ENCODE measurements at regions not wholly inside any gene's neighbourhood (a gene's known extent, or its start where the extent isn't known, plus 50 kb on each side); places are given as distances from the start of the nearest gene placed in this dataset.

DNA sequence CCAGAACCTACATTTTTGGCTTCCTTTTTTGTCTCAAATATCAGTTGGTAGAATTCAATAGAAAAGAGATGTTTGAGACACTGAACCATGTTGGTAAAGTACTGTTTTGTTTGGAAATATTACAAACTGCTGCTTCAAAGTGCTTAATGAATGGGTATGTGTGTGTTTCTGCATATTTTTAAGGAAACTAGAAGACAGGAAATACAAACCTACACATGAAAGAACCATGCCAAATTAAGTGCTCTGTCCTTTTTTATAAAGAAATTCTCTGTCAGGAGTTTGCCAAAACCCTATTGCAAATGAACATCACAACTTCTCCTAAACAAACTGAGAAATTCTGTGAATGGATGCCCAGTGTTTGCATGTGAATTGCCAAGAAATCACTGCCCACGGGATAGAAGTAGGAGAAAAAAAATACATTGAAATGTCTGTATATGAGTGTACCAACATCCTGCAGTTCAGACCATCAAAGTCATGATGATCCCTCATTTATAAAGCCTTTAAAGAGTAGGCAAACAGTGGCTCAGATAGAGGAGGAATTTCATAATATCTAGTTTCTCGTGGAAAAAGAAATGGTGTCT lies 69.6 kb upstream of the RND3 start:
- H3K27me3 ChIP-seq (ENCODE audit: control insufficient read depth, insufficient read depth, low read length): no peaks in the 10 kb centered on the region
- no peaks in the 10 kb centered on the region for H3K36me3 ChIP-seq (ENCODE audit: control insufficient read depth, low read depth, low read length)
- H3K4me3 ChIP-seq (ENCODE audit: low read length): no peak overlapping the region
- H3K9ac ChIP-seq (ENCODE audit: low read length): no peak overlapping the region
- no peaks in the 10 kb centered on the region for H3K9me3 ChIP-seq (ENCODE audit: control insufficient read depth, low read depth, low read length)
- H3K27ac ChIP-seq (ENCODE audit: low read length): no peak overlapping the region
- H3K4me1 ChIP-seq (ENCODE audit: control insufficient read depth, low read depth, low read length): peaks cover 7% of the 10 kb centered on the region

- Histone ChIP-seq H3K27ac (ENCODE audit: low read length) (no peak overlapping the region), H3K9me3 (ENCODE audit: control insufficient read depth, low read depth, low read length) (no peaks in the 10 kb centered on the region), H3K36me3 (ENCODE audit: control insufficient read depth, low read depth, low read length) (no peaks in the 10 kb centered on the region), H3K4me1 (ENCODE audit: control insufficient read depth, low read depth, low read length) (peaks cover 7% of the 10 kb centered on the region), H3K9ac (ENCODE audit: low read length) (no peak overlapping the region), H3K27me3 (ENCODE audit: control insufficient read depth, insufficient read depth, low read length) (no peaks in the 10 kb centered on the region), H3K4me3 (ENCODE audit: low read length) (no peak overlapping the region)
Measured at GRCh38 chr2:150555611-150556356, 68.3 kb upstream of the RND3 start.

GRCh38 chr2:150554046-150554445 lies 66.6 kb upstream of the RND3 start:
- Histone ChIP-seq H3K9ac (ENCODE audit: low read length) (no peak overlapping the region), H3K27ac (ENCODE audit: low read length) (no peak overlapping the region), H3K4me1 (ENCODE audit: control insufficient read depth, low read depth, low read length) (peaks cover 7% of the 10 kb centered on the region), H3K4me3 (ENCODE audit: low read length) (no peak overlapping the region), H3K9me3 (ENCODE audit: control insufficient read depth, low read depth, low read length) (no peaks in the 10 kb centered on the region), H3K27me3 (ENCODE audit: control insufficient read depth, insufficient read depth, low read length) (no peaks in the 10 kb centered on the region), H3K36me3 (ENCODE audit: control insufficient read depth, low read depth, low read length) (no peaks in the 10 kb centered on the region)

DNA sequence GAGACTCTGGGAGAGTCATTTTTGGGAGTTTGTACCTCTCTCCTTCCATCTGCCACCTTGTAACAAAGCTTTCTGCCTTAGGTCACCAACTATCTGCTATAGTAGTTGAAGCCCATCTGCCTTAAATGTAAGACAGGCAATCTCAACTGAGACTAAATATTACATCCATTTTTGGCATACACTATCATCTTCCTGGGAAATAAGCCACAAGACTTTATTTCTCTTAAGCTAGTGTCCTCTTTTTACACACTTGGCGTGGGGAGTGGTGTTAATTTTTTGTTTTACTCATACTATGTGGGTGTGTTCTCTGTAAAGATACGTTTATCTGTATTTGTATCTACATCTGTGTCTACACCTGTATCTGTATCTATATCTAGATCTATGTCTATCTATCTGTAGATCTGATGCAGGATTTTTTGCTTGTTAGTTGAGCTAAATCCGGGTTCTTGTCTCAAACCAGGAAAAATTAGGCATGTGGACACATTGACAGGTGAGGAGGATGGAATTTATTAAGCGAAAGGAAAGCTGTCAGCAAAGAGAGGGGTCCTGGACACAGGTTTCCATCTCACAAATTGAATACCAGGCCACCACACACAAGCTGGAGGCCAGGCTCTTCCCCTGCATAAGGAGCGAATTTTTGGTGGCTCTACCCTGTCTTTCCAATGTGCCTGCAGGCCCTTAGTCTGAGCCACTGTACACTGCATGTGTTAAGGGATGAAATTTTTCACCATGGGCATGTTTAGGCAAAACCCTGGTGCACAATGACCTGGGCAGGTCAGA lies 64.8 kb upstream of the RND3 start:
- Histone ChIP-seq H3K4me3 (ENCODE audit: low read length) (no peak overlapping the region), H3K4me1 (ENCODE audit: control insufficient read depth, low read depth, low read length) (peaks cover 7% of the 10 kb centered on the region), H3K9ac (ENCODE audit: low read length) (no peak overlapping the region), H3K9me3 (ENCODE audit: control insufficient read depth, low read depth, low read length) (no peaks in the 10 kb centered on the region), H3K27ac (ENCODE audit: low read length) (no peak overlapping the region), H3K36me3 (ENCODE audit: control insufficient read depth, low read depth, low read length) (no peaks in the 10 kb centered on the region), H3K27me3 (ENCODE audit: control insufficient read depth, insufficient read depth, low read length) (no peaks in the 10 kb centered on the region)

DNA sequence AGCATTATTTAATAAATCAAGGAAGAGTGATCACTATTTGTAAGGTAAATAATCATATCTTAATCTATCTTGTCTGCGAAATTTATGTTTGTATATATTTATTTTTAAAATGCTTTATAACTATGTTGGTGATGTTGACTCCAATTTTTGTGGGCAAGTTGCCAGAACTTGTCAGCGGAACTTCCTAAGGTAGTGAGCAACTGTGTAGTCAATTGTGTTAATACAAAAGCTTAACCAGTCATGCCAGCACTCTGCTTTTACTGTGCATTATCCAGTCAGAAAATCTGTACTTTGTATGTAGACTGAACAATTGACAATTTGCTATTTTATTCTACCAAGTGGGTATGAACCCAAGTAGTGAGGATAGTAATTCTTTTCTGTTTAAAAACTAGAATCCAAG lies 61.9 kb upstream of the RND3 start:
- Histone ChIP-seq H3K27me3 (ENCODE audit: control insufficient read depth, insufficient read depth, low read length) (no peaks in the 10 kb centered on the region), H3K9me3 (ENCODE audit: control insufficient read depth, low read depth, low read length) (no peaks in the 10 kb centered on the region), H3K4me3 (ENCODE audit: low read length) (no peak overlapping the region), H3K27ac (ENCODE audit: low read length) (no peak overlapping the region), H3K9ac (ENCODE audit: low read length) (no peak overlapping the region), H3K4me1 (ENCODE audit: control insufficient read depth, low read depth, low read length) (no peaks in the 10 kb centered on the region), H3K36me3 (ENCODE audit: control insufficient read depth, low read depth, low read length) (no peaks in the 10 kb centered on the region)

DNA sequence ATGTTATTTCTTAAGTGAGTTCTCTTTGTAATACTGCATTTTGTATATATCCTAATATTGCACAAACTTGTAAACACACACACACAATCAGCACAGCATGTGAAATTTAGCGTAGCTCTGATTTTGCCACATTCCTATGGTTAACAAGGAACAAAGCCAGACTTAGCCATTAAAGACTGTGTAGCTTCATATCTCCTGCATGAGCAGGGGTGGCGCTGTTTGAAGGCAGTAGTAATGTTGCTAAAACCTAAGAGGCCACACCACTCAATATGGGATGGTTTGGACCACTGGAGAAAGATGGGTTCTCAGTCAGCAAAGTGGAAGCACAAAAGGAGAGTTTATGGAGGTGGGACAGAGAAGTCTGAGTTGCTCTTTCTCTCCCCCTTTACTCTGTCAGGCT lies 61.1 kb upstream of the RND3 start:
- Histone ChIP-seq H3K4me3 (ENCODE audit: low read length) (no peak overlapping the region), H3K27ac (ENCODE audit: low read length) (no peak overlapping the region), H3K4me1 (ENCODE audit: control insufficient read depth, low read depth, low read length) (no peaks in the 10 kb centered on the region), H3K27me3 (ENCODE audit: control insufficient read depth, insufficient read depth, low read length) (no peaks in the 10 kb centered on the region), H3K9ac (ENCODE audit: low read length) (no peak overlapping the region), H3K36me3 (ENCODE audit: control insufficient read depth, low read depth, low read length) (no peaks in the 10 kb centered on the region), H3K9me3 (ENCODE audit: control insufficient read depth, low read depth, low read length) (no peaks in the 10 kb centered on the region)

GRCh38 chr2:150545916-150546315 lies 58.4 kb upstream of the RND3 start:
- Histone ChIP-seq H3K4me3 (ENCODE audit: low read length) (no peak overlapping the region), H3K27ac (ENCODE audit: low read length) (no peak overlapping the region), H3K9ac (ENCODE audit: low read length) (no peak overlapping the region), H3K36me3 (ENCODE audit: control insufficient read depth, low read depth, low read length) (no peaks in the 10 kb centered on the region), H3K27me3 (ENCODE audit: control insufficient read depth, insufficient read depth, low read length) (no peaks in the 10 kb centered on the region), H3K9me3 (ENCODE audit: control insufficient read depth, low read depth, low read length) (no peaks in the 10 kb centered on the region), H3K4me1 (ENCODE audit: control insufficient read depth, low read depth, low read length) (no peaks in the 10 kb centered on the region)

DNA sequence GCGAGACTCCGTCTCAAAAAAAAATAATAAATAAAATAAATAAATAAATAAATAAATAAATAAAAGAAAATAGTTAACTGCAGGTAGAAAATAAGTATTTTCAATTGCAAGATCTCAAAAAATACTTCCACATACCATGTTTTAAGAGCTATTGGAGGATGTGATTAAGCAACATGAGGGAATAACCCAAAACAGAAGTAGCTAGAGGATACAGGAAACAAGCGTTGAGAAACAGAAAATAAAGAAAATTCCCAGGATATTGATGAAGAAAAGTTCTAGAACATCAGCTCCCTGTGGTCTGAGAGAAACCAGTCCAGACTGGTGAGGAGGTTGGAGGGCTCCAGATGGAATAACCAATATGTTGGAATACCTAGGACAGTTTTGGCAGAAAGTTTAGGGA lies 57.3 kb upstream of the RND3 start:
- Histone ChIP-seq H3K4me3 (ENCODE audit: low read length) (no peak overlapping the region), H3K9me3 (ENCODE audit: control insufficient read depth, low read depth, low read length) (no peaks in the 10 kb centered on the region), H3K36me3 (ENCODE audit: control insufficient read depth, low read depth, low read length) (no peaks in the 10 kb centered on the region), H3K4me1 (ENCODE audit: control insufficient read depth, low read depth, low read length) (no peaks in the 10 kb centered on the region), H3K9ac (ENCODE audit: low read length) (no peak overlapping the region), H3K27ac (ENCODE audit: low read length) (no peak overlapping the region), H3K27me3 (ENCODE audit: control insufficient read depth, insufficient read depth, low read length) (no peaks in the 10 kb centered on the region)

DNA sequence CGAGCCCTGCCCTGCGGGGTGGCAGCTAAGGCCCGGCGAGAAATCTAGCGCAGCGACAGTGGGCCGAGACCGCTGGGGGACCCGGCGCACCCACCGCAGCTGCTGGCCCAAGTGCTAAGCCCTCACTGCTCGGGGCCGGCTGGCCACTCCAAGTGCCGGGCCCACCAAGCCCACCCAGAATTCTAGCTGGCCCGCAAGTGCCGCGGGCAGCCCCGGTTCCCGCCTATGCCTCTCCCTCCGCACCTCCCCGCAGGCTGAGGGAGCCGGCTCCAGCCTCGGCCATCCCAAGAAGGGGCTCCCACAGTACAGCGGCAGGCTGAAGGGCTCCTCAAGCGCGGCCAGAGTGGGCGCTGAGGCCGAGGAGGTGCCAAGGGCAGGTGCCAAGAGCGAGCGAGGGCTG lies 55.2 kb upstream of the RND3 start:
- Histone ChIP-seq H3K4me3 (ENCODE audit: low read length) (no peak overlapping the region), H3K9me3 (ENCODE audit: control insufficient read depth, low read depth, low read length) (no peaks in the 10 kb centered on the region)

GRCh38 chr2:150542172-150542571 lies 54.7 kb upstream of the RND3 start:
- H3K4me1 ChIP-seq (ENCODE audit: control insufficient read depth, low read depth, low read length): no peaks in the 10 kb centered on the region
- no peaks in the 10 kb centered on the region for H3K9me3 ChIP-seq (ENCODE audit: control insufficient read depth, low read depth, low read length)
- no peak overlapping the region for H3K9ac ChIP-seq (ENCODE audit: low read length)
- no peak overlapping the region for H3K27ac ChIP-seq (ENCODE audit: low read length)
- no peak overlapping the region for H3K4me3 ChIP-seq (ENCODE audit: low read length)
- no peaks in the 10 kb centered on the region for H3K27me3 ChIP-seq (ENCODE audit: control insufficient read depth, insufficient read depth, low read length)
- no peaks in the 10 kb centered on the region for H3K36me3 ChIP-seq (ENCODE audit: control insufficient read depth, low read depth, low read length)

More for the DNA sequence above, 55.2 kb upstream of the RND3 start:
- no peak overlapping the region for H3K27ac ChIP-seq (ENCODE audit: low read length)
- no peak overlapping the region for H3K9ac ChIP-seq (ENCODE audit: low read length)
- H3K4me1 ChIP-seq (ENCODE audit: control insufficient read depth, low read depth, low read length): no peaks in the 10 kb centered on the region
- H3K36me3 ChIP-seq (ENCODE audit: control insufficient read depth, low read depth, low read length): no peaks in the 10 kb centered on the region
- no peaks in the 10 kb centered on the region for H3K27me3 ChIP-seq (ENCODE audit: control insufficient read depth, insufficient read depth, low read length)

DNA sequence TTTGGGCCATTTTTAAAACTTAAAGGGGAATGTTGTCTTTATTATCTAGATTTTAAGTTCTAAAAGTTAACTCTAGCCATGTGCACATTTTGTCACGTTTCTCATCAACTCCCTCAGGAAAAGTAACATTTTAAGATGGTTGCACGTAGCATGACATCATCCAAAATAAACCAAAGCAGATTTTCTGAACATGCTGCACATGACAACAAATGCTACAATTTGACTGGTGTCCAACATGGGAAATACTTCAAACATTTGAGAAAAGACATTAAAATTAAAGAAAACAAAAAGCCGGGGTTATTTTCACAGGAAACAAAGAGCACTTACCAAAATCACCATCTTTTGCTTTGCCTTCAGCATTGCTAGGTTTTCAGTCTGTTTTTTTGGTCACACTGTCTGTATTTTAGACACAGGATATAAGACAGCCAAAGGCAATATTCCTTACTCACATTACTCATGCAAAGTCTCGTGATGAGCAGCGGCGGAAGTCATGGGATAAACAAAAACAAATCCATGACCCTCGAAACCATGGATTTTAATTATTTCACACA lies 51.3 kb upstream of the RND3 start:
- Histone ChIP-seq H3K4me3 (ENCODE audit: low read length) (no peak overlapping the region), H3K9me3 (ENCODE audit: control insufficient read depth, low read depth, low read length) (peaks cover 8% of the 10 kb centered on the region), H3K9ac (ENCODE audit: low read length) (no peak overlapping the region), H3K4me1 (ENCODE audit: control insufficient read depth, low read depth, low read length) (no peaks in the 10 kb centered on the region), H3K27me3 (ENCODE audit: control insufficient read depth, insufficient read depth, low read length) (no peaks in the 10 kb centered on the region), H3K36me3 (ENCODE audit: control insufficient read depth, low read depth, low read length) (no peaks in the 10 kb centered on the region), H3K27ac (ENCODE audit: low read length) (no peak overlapping the region)
